Uterus (tissue), 3 donors: ENCODE measurements at regions not wholly inside any gene's neighbourhood (a gene's known extent, or its start where the extent isn't known, plus 50 kb on each side); places are given as distances from the start of the nearest gene placed in this dataset.

Experiments
- DNase-seq, 2 donors: peaks; one replicate each; pipeline ENCODE4 v3.0.0-alpha.2; 2019 to 2020
- H3K27ac ChIP-seq, 2 donors: fragments of 200-600 bp; sonication (generic); 1 replicate in 1 of 2; 2 replicates in 1 of 2; pipeline ENCODE4 v1.5.1; 2016 to 2018
- H3K27me3 ChIP-seq, 2 donors: fragments of 200-600 bp; sonication (generic); one replicate each; pipeline ENCODE4 v1.5.1; 2018 to 2019; ENCODE audit warnings: control low read depth in 1 of 2
- H3K36me3 ChIP-seq, 2 donors: fragments of 200-600 bp; sonication (generic); one replicate each; pipeline ENCODE4 v1.5.1; 2019; ENCODE audit warnings: control low read depth in 1 of 2
- H3K4me1 ChIP-seq, 2 donors: fragments of 200-600 bp; sonication (generic); one replicate each; pipeline ENCODE4 v1.5.1; 2018 to 2019; ENCODE audit warnings: control low read depth in 1 of 2
- H3K4me3 ChIP-seq, 2 donors: fragments of 200-600 bp; sonication (generic); 1 replicate in 1 of 2; 2 replicates in 1 of 2; pipeline ENCODE4 v1.5.1; 2018 to 2019; ENCODE audit warnings: mild to moderate bottlenecking in 1 of 2
- H3K9me3 ChIP-seq, 2 donors: fragments of 200-600 bp; sonication (generic); one replicate each; pipeline ENCODE4 v1.5.1; 2019; ENCODE audit warnings: control low read depth in 1 of 2
- POLR2A ChIP-seq, 2 donors: fragments of 450-650 bp; IDR thresholded peaks; one replicate each; pipeline ENCODE4 v1.6.1; 2016; ENCODE audit warnings: antibody characterized with exemption in 2 of 2, mild to moderate bottlenecking in 1 of 2, moderate library complexity in 1 of 2
- intact Hi-C: fragments of 100-400 bp; cut with DNase I; formaldehyde crosslinking; loops from one replicate; pipeline ENCODE4 v1.15.1; 2023; ENCODE audit warnings: low total_unique reads
- TF ChIP-seq, protein P1 (sequence below), 4 experiments: fragments of 200-600 bp in 2 of 4; fragments of 450-650 bp in 2 of 4; sonication (generic) in 2 of 4; IDR thresholded peaks; one replicate each; pipeline ENCODE4 v1.5.1; 2016 to 2019; ENCODE audit warnings: antibody characterized with exemption in 4 of 4, mild to moderate bottlenecking in 2 of 4, moderate library complexity in 1 of 4
- donor health status: DM: yes; HTN: yes; CAD: no.

DNA sequence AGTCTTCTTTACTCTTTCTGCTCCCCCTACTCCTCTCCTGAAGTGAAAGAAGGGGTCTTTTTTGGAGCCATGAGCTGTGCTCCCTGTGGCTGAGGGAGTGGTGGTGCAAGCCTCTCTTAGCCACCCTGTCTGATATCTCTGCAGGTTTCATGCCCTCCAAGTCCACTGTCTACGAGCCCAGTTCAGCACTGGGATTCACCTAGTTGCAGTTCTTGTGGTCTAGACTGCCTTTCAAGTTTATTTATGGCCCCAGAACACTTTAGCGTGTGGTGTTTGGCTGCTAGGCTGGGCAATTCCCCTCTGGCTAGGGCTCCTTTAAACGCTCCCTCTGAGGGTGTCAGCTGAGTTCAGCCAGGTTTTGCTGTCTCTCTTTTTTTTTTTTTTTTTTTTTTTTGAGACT lies 908.6 kb downstream of the TRHDE start:
- TF ChIP-seq POLR2A (IDR thresholded peaks at IDR 0.05), result no peak
- TF ChIP-seq, protein P1, sequence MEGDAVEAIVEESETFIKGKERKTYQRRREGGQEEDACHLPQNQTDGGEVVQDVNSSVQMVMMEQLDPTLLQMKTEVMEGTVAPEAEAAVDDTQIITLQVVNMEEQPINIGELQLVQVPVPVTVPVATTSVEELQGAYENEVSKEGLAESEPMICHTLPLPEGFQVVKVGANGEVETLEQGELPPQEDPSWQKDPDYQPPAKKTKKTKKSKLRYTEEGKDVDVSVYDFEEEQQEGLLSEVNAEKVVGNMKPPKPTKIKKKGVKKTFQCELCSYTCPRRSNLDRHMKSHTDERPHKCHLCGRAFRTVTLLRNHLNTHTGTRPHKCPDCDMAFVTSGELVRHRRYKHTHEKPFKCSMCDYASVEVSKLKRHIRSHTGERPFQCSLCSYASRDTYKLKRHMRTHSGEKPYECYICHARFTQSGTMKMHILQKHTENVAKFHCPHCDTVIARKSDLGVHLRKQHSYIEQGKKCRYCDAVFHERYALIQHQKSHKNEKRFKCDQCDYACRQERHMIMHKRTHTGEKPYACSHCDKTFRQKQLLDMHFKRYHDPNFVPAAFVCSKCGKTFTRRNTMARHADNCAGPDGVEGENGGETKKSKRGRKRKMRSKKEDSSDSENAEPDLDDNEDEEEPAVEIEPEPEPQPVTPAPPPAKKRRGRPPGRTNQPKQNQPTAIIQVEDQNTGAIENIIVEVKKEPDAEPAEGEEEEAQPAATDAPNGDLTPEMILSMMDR (IDR thresholded peaks at IDR 0.05), result no peak
- no peaks in the 10 kb centered on the region for H3K4me1 ChIP-seq
- intact Hi-C loops, result no loop called here
- DNase-seq, result no peak
- H3K4me3 ChIP-seq, result no peak overlapping the region
- H3K9me3 ChIP-seq, result no peaks in the 10 kb centered on the region
- no peaks in the 10 kb centered on the region for H3K27me3 ChIP-seq
- no peaks in the 10 kb centered on the region for H3K36me3 ChIP-seq
- no peak overlapping the region for H3K27ac ChIP-seq

DNA sequence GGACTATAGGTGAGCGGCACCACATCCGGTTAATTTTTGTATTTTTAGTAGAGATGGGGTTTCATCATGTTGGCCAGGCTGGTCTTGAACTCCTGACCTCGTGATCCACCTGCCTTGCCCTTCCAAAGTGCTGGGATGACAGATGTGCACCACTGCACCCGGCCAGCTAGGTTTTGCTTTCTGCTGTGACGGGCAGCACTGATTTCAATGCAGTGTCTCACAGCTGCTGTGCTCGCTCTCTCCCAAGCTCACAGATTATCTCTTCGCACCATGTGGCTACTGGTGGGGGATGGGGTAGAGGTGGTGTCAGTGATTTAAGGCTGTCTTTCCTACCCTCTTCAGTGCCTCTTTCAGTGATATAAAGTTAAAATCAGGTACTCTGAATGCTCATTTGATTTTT lies 909.1 kb downstream of the TRHDE start:
- Histone ChIP-seq H3K27ac (no peak overlapping the region), H3K4me1 (no peaks in the 10 kb centered on the region), H3K9me3 (no peaks in the 10 kb centered on the region), H3K4me3 (no peak overlapping the region), H3K36me3 (no peaks in the 10 kb centered on the region), H3K27me3 (no peaks in the 10 kb centered on the region)
- intact Hi-C loops, result no loop called here
- DNase-seq, result no peak
- TF ChIP-seq POLR2A (IDR thresholded peaks at IDR 0.05), result no peak
- TF ChIP-seq, protein P1 (IDR thresholded peaks at IDR 0.05), result no peak

DNA sequence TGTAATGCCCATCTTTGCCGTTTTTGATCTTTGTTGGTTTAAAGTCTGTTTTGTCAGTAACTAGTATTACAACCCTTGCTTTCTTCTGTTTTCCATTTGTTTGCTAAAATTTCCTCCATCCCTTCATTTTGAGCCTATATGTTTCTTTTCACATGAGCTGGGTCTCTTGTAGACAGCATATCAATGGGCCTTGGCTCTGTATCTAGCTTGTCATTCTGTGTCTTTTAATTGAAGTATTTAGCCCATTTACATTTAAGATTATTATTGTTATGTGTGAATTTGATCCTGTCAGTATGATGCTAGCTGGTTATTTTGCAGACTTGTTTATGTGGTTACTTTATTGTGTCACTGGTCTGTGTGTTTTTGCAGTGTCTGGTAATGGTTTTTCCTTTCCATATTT lies 913.2 kb downstream of the TRHDE start:
- TF ChIP-seq, protein P1 (IDR thresholded peaks at IDR 0.05), result no peak
- TF ChIP-seq POLR2A (IDR thresholded peaks at IDR 0.05), result no peak
- no peaks in the 10 kb centered on the region for H3K27me3 ChIP-seq
- no peak overlapping the region for H3K27ac ChIP-seq
- H3K4me1 ChIP-seq, result no peaks in the 10 kb centered on the region
- no peak overlapping the region for H3K4me3 ChIP-seq
- intact Hi-C loops, result no loop called here
- DNase-seq, result no peak
- no peaks in the 10 kb centered on the region for H3K36me3 ChIP-seq
- no peaks in the 10 kb centered on the region for H3K9me3 ChIP-seq

DNA sequence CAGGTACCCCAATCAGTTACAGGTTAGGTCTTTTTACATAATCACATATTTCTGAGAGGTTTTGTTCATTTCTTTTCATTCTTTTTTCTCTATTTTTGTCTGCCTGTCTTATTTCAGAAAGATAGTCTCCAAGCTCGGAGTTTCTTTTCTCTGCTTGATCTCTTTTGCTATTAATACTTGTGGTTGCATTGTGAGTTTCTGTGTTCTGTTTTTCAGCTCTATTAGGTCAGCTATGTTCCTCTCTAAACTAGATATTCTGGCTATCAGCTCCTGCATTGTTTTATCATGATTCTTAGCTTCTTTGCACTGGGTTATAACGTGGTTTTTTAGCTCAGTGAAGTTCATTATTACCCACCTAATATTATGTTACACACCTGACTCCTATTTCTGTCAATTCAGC lies 914.1 kb downstream of the TRHDE start:
- H3K27ac ChIP-seq, result no peak overlapping the region
- H3K9me3 ChIP-seq, result no peaks in the 10 kb centered on the region
- TF ChIP-seq, protein P1 (IDR thresholded peaks at IDR 0.05), result no peak
- TF ChIP-seq POLR2A (IDR thresholded peaks at IDR 0.05), result no peak
- intact Hi-C loops, result no loop called here
- H3K27me3 ChIP-seq, result no peaks in the 10 kb centered on the region
- H3K4me1 ChIP-seq, result no peaks in the 10 kb centered on the region
- no peaks in the 10 kb centered on the region for H3K36me3 ChIP-seq
- H3K4me3 ChIP-seq, result no peak overlapping the region
- no peak for DNase-seq

DNA sequence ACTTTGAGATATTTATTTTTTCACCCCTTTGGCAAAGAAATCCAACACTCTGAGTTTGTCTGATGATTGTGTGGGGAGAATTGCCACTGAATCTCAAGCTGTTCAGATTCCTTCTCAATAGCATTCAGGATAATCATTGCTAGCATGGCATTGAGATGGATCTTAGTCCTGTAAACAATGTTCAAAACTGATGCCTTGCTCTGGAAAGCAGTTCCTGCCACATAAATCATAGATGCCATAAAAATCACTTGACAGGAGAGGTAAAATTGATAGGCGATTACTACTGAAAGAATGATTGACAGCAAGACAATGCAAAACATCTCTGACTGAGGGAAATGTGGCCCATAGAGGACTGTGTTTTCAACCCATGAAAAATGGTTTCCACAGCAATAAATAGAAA lies 915.6 kb downstream of the TRHDE start:
- Histone ChIP-seq H3K9me3 (no peaks in the 10 kb centered on the region), H3K27ac (no peak overlapping the region), H3K4me3 (no peak overlapping the region), H3K4me1 (no peaks in the 10 kb centered on the region), H3K36me3 (no peaks in the 10 kb centered on the region), H3K27me3 (no peaks in the 10 kb centered on the region)
- TF ChIP-seq, protein P1 (IDR thresholded peaks at IDR 0.05), result no peak
- TF ChIP-seq POLR2A (IDR thresholded peaks at IDR 0.05), result no peak
- intact Hi-C loops, result no loop called here
- no peak for DNase-seq
